Glutamatergic neuron (in vitro differentiated cells): ENCODE measurements at regions not wholly inside any gene's neighbourhood (a gene's known extent, or its start where the extent isn't known, plus 50 kb on each side); places are given as distances from the start of the nearest gene placed in this dataset.

ENCODE experiments used
- DNase-seq: peaks from one replicate; pipeline ENCODE4 v3.0.0; 2022
- H3K27ac Mint-ChIP-seq: one replicate; pipeline ENCODE4 v1.8.0; 2020; ENCODE audit warnings: mild to moderate bottlenecking, mixed read lengths, inconsistent platforms; ENCODE audit not compliant: unreplicated experiment
- H3K27me3 Mint-ChIP-seq: one replicate; pipeline ENCODE4 v1.8.0; 2020; ENCODE audit warnings: mild to moderate bottlenecking, moderate library complexity, mixed read lengths, inconsistent platforms; ENCODE audit not compliant: unreplicated experiment
- H3K36me3 Mint-ChIP-seq: one replicate; pipeline ENCODE4 v1.8.0; 2020; ENCODE audit warnings: mild to moderate bottlenecking, mixed read lengths, inconsistent platforms; ENCODE audit not compliant: unreplicated experiment
- H3K4me1 Mint-ChIP-seq: one replicate; pipeline ENCODE4 v1.8.0; 2020; ENCODE audit warnings: mild to moderate bottlenecking, low read depth, mixed read lengths, inconsistent platforms; ENCODE audit not compliant: unreplicated experiment
- H3K4me3 Mint-ChIP-seq: one replicate; pipeline ENCODE4 v1.8.0; 2020; ENCODE audit warnings: mild to moderate bottlenecking, mixed read lengths, inconsistent platforms; ENCODE audit not compliant: unreplicated experiment
- H3K9me3 Mint-ChIP-seq: one replicate; pipeline ENCODE4 v1.8.0; 2020; ENCODE audit warnings: mild to moderate bottlenecking, moderate library complexity, mixed read lengths, inconsistent platforms; ENCODE audit not compliant: unreplicated experiment
- CTCF ChIP-seq: fragments of 200-600 bp; sonication (generic); IDR thresholded peaks from one replicate; pipeline ENCODE4 v1.5.0; 2021; ENCODE audit not compliant: partially characterized antibody, unreplicated experiment

GRCh38 chr12:24473097-24473496 lies 475.8 kb downstream of the BCAT1 start:
- no peak overlapping the region for H3K4me3 Mint-ChIP-seq
- H3K4me1 Mint-ChIP-seq: no peaks in the 10 kb centered on the region
- H3K36me3 Mint-ChIP-seq: no peaks in the 10 kb centered on the region
- no peaks in the 10 kb centered on the region for H3K27me3 Mint-ChIP-seq
- no peak overlapping the region for H3K27ac Mint-ChIP-seq
- TF ChIP-seq CTCF: no peak
- no peaks in the 10 kb centered on the region for H3K9me3 Mint-ChIP-seq
- no peak for DNase-seq

- Mint-ChIP-seq H3K4me1 (no peaks in the 10 kb centered on the region), H3K9me3 (no peaks in the 10 kb centered on the region), H3K27ac (no peak overlapping the region), H3K36me3 (no peaks in the 10 kb centered on the region), H3K4me3 (no peak overlapping the region), H3K27me3 (no peaks in the 10 kb centered on the region)
- DNase-seq: no peak
- no peak for TF ChIP-seq CTCF
These were observed 478.9 kb downstream of the BCAT1 start for GRCh38 chr12:24470050-24470449.

GRCh38 chr12:24469089-24469488 lies 479.8 kb downstream of the BCAT1 start:
- DNase-seq: no peak
- no peak for TF ChIP-seq CTCF
- H3K4me1 Mint-ChIP-seq: no peaks in the 10 kb centered on the region
- H3K9me3 Mint-ChIP-seq: no peaks in the 10 kb centered on the region
- no peaks in the 10 kb centered on the region for H3K27me3 Mint-ChIP-seq
- no peak overlapping the region for H3K4me3 Mint-ChIP-seq
- H3K36me3 Mint-ChIP-seq: no peaks in the 10 kb centered on the region
- H3K27ac Mint-ChIP-seq: no peak overlapping the region

- Mint-ChIP-seq H3K4me1 (no peaks in the 10 kb centered on the region), H3K4me3 (no peak overlapping the region), H3K9me3 (no peaks in the 10 kb centered on the region), H3K27ac (no peak overlapping the region), H3K27me3 (no peaks in the 10 kb centered on the region), H3K36me3 (no peaks in the 10 kb centered on the region)
- no peak for TF ChIP-seq CTCF
- DNase-seq: no peak
These were observed 481.7 kb downstream of the BCAT1 start for GRCh38 chr12:24467226-24467625.

GRCh38 chr12:24463375-24463774 lies 485.5 kb downstream of the BCAT1 start:
- no peak for TF ChIP-seq CTCF
- Mint-ChIP-seq H3K9me3 (no peaks in the 10 kb centered on the region), H3K4me3 (no peak overlapping the region), H3K27me3 (no peaks in the 10 kb centered on the region), H3K36me3 (no peaks in the 10 kb centered on the region), H3K4me1 (peaks cover 21% of the 10 kb centered on the region), H3K27ac (no peak overlapping the region)
- DNase-seq: no peak
